ENCODE measurements at regions not wholly inside any gene's neighbourhood (a gene's known extent, or its start where the extent isn't known, plus 50 kb on each side); places are given as distances from the start of the nearest gene placed in this dataset.
"Not testable (repeated sequence)": the region's sequence is repeated elsewhere in the genome, so short reads cannot be mapped to it uniquely, and the experiment has no call there.

- DNase-seq = not testable (repeated sequence)
These were observed 113.2 kb upstream of the PRSS1 start for GRCh38 chr7:142636107-142636506.

- DNase-seq = peak in 3 of 4 experiments; percentile 7 to 26 (median 16)
These were observed 116.8 kb upstream of the PRSS1 start for GRCh38 chr7:142632271-142633134.

- no peak for DNase-seq
These were observed 119.5 kb upstream of the PRSS1 start for GRCh38 chr7:142629588-142630260.

GRCh38 chr7:142628945-142629344 lies 120.3 kb upstream of the PRSS1 start:
- DNase-seq = no peak

- DNase-seq = not testable (repeated sequence)
These were observed 122.0 kb upstream of the PRSS1 start for GRCh38 chr7:142627223-142627622.

- DNase-seq = peak; percentile 8 to 55 (median 52)
These were observed 122.7 kb upstream of the PRSS1 start for GRCh38 chr7:142626420-142627035.

GRCh38 chr7:142625216-142625615 lies 124.1 kb upstream of the PRSS1 start:
- DNase-seq = not testable (repeated sequence)

GRCh38 chr7:142620402-142620801 lies 128.9 kb upstream of the PRSS1 start:
- DNase-seq = no peak

- DNase-seq = no peak
These were observed 130.5 kb upstream of the PRSS1 start for GRCh38 chr7:142618655-142619351.

GRCh38 chr7:142616842-142617241 lies 132.4 kb upstream of the PRSS1 start:
- DNase-seq = no peak

- DNase-seq = no peak
These were observed 133.1 kb upstream of the PRSS1 start for GRCh38 chr7:142616121-142616643.

GRCh38 chr7:142615508-142615907 lies 133.8 kb upstream of the PRSS1 start:
- DNase-seq = no peak

- DNase-seq = no peak
These were observed 135.2 kb upstream of the PRSS1 start for GRCh38 chr7:142614116-142614515.

- DNase-seq = no peak
These were observed 136.9 kb upstream of the PRSS1 start for GRCh38 chr7:142612237-142612881.

- DNase-seq = no peak
These were observed 137.6 kb upstream of the PRSS1 start for GRCh38 chr7:142611566-142612236.

GRCh38 chr7:142608630-142609428 lies 140.4 kb upstream of the PRSS1 start:
- no peak for DNase-seq

- DNase-seq = no peak
These were observed 141.9 kb upstream of the PRSS1 start for GRCh38 chr7:142607351-142607750.

GRCh38 chr7:142606081-142606480 lies 143.2 kb upstream of the PRSS1 start:
- DNase-seq = no peak

- no peak for DNase-seq
These were observed 144.6 kb upstream of the PRSS1 start for GRCh38 chr7:142604671-142605070.

GRCh38 chr7:142603870-142604448 lies 145.3 kb upstream of the PRSS1 start:
- DNase-seq = peak in 1 of 4 experiments; percentile 12

Data from activated naive CD4-positive, alpha-beta T cell (primary cell).